Effector memory CD4-positive, alpha-beta T cell (primary cell): ENCODE measurements at regions not wholly inside any gene's neighbourhood (a gene's known extent, or its start where the extent isn't known, plus 50 kb on each side); places are given as distances from the start of the nearest gene placed in this dataset.
"Not testable (repeated sequence)": the region's sequence is repeated elsewhere in the genome, so short reads cannot be mapped to it uniquely, and the experiment has no call there.

Experiments
- DNase-seq, 3 donors: peaks; one replicate each; pipeline ENCODE4 v3.0.0-alpha.2; 2020
- H3K27ac ChIP-seq: 2 replicates; pipeline ENCODE4 v1.7.0; 2013; ENCODE audit warnings: mild to moderate bottlenecking, low read length, moderate library complexity; ENCODE audit not compliant: insufficient read depth, poor library complexity, severe bottlenecking
- H3K27me3 ChIP-seq: replicated peaks from 2 replicates; pipeline ENCODE4 v1.7.0; 2013; ENCODE audit warnings: mild to moderate bottlenecking, low read length; ENCODE audit not compliant: insufficient read depth, control insufficient read depth, poor library complexity, severe bottlenecking
- H3K36me3 ChIP-seq: 2 replicates; pipeline ENCODE4 v1.7.0; 2013; ENCODE audit warnings: mild to moderate bottlenecking, low read length, moderate library complexity; ENCODE audit not compliant: control insufficient read depth, insufficient read depth
- H3K4me1 ChIP-seq: 2 replicates; pipeline ENCODE4 v1.7.0; 2013; ENCODE audit warnings: low read length, mild to moderate bottlenecking; ENCODE audit not compliant: control insufficient read depth, insufficient read depth, poor library complexity, severe bottlenecking
- H3K4me3 ChIP-seq: 2 replicates; pipeline ENCODE4 v1.7.0; 2013; ENCODE audit warnings: low read length, low read depth, mild to moderate bottlenecking; ENCODE audit not compliant: insufficient read depth, poor library complexity, severe bottlenecking
- H3K9me3 ChIP-seq: 2 replicates; pipeline ENCODE4 v1.7.0; 2013; ENCODE audit warnings: mild to moderate bottlenecking, low read length, moderate library complexity; ENCODE audit not compliant: control insufficient read depth

- no peak for DNase-seq
- Histone ChIP-seq H3K4me3 (no peak overlapping the region), H3K4me1 (no peaks in the 10 kb centered on the region), H3K9me3 (no peaks in the 10 kb centered on the region), H3K36me3 (no peaks in the 10 kb centered on the region), H3K27ac (no peak overlapping the region), H3K27me3 (no peaks in the 10 kb centered on the region)
These were observed 138.6 kb upstream of the GPR101 start for GRCh38 chrX:137172317-137172948.

GRCh38 chrX:137171626-137172025 lies 137.8 kb upstream of the GPR101 start:
- no peak overlapping the region for H3K27ac ChIP-seq
- H3K27me3 ChIP-seq, result no peaks in the 10 kb centered on the region
- DNase-seq, result no peak
- H3K4me3 ChIP-seq, result no peak overlapping the region
- no peaks in the 10 kb centered on the region for H3K9me3 ChIP-seq
- H3K4me1 ChIP-seq, result no peaks in the 10 kb centered on the region
- no peaks in the 10 kb centered on the region for H3K36me3 ChIP-seq

GRCh38 chrX:137166591-137166990 lies 132.8 kb upstream of the GPR101 start:
- Histone ChIP-seq H3K4me1 (no peaks in the 10 kb centered on the region), H3K9me3 (no peaks in the 10 kb centered on the region), H3K27ac (no peak overlapping the region), H3K4me3 (no peak overlapping the region), H3K27me3 (no peaks in the 10 kb centered on the region), H3K36me3 (no peaks in the 10 kb centered on the region)
- no peak for DNase-seq

- Histone ChIP-seq H3K9me3 (no peaks in the 10 kb centered on the region), H3K4me3 (no peak overlapping the region), H3K4me1 (no peaks in the 10 kb centered on the region), H3K27me3 (peaks cover 4% of the 10 kb centered on the region), H3K27ac (no peak overlapping the region), H3K36me3 (no peaks in the 10 kb centered on the region)
- no peak for DNase-seq
These were observed 130.5 kb upstream of the GPR101 start for GRCh38 chrX:137164329-137164728.

GRCh38 chrX:137151403-137151802 lies 117.6 kb upstream of the GPR101 start:
- Histone ChIP-seq H3K4me3 (no peak overlapping the region), H3K4me1 (no peaks in the 10 kb centered on the region)

GRCh38 chrX:137143864-137144263 lies 110.1 kb upstream of the GPR101 start:
- Histone ChIP-seq H3K27ac (no peak overlapping the region), H3K4me3 (no peak overlapping the region), H3K9me3 (no peaks in the 10 kb centered on the region), H3K27me3 (no peaks in the 10 kb centered on the region), H3K4me1 (no peaks in the 10 kb centered on the region), H3K36me3 (no peaks in the 10 kb centered on the region)
- DNase-seq, result no peak

More at GRCh38 chrX:137151403-137151802, 117.6 kb upstream of the GPR101 start:
- H3K36me3 ChIP-seq, result no peaks in the 10 kb centered on the region
- H3K27me3 ChIP-seq, result no peaks in the 10 kb centered on the region
- H3K27ac ChIP-seq, result no peak overlapping the region
- no peak for DNase-seq
- no peaks in the 10 kb centered on the region for H3K9me3 ChIP-seq

GRCh38 chrX:137122651-137123050 lies 88.9 kb upstream of the GPR101 start:
- H3K27ac ChIP-seq, DNase-seq, H3K9me3 ChIP-seq, H3K4me1 ChIP-seq, H3K4me3 ChIP-seq, H3K36me3 ChIP-seq, H3K27me3 ChIP-seq: not testable (repeated sequence)

GRCh38 chrX:137119049-137119448 lies 85.3 kb upstream of the GPR101 start:
- no peak for DNase-seq
- Histone ChIP-seq H3K27me3 (no peaks in the 10 kb centered on the region), H3K4me1 (no peaks in the 10 kb centered on the region), H3K9me3 (no peaks in the 10 kb centered on the region), H3K36me3 (no peaks in the 10 kb centered on the region), H3K4me3 (no peak overlapping the region), H3K27ac (no peak overlapping the region)

- DNase-seq, result no peak
- H3K27me3 ChIP-seq, result no peaks in the 10 kb centered on the region
These were observed 84.7 kb upstream of the GPR101 start for GRCh38 chrX:137118536-137118935.

GRCh38 chrX:137118136-137118535 lies 84.3 kb upstream of the GPR101 start:
- no peaks in the 10 kb centered on the region for H3K27me3 ChIP-seq
- no peaks in the 10 kb centered on the region for H3K9me3 ChIP-seq
- H3K36me3 ChIP-seq, result no peaks in the 10 kb centered on the region
- no peak overlapping the region for H3K27ac ChIP-seq
- no peak overlapping the region for H3K4me3 ChIP-seq
- no peak for DNase-seq
- H3K4me1 ChIP-seq, result no peaks in the 10 kb centered on the region

More at GRCh38 chrX:137118536-137118935, 84.7 kb upstream of the GPR101 start:
- no peak overlapping the region for H3K27ac ChIP-seq
- no peak overlapping the region for H3K4me3 ChIP-seq
- no peaks in the 10 kb centered on the region for H3K36me3 ChIP-seq
- no peaks in the 10 kb centered on the region for H3K9me3 ChIP-seq
- H3K4me1 ChIP-seq, result no peaks in the 10 kb centered on the region
